ENCODE measurements at regions not wholly inside any gene's neighbourhood (a gene's known extent, or its start where the extent isn't known, plus 50 kb on each side); places are given as distances from the start of the nearest gene placed in this dataset.

- TF ChIP-seq NFAT5 (CRISPR knock-in tag; IDR thresholded peaks at IDR 0.05) (no peak), SSRP1 (CRISPR knock-in tag; IDR thresholded peaks at IDR 0.05) (no peak), ZNF317 (CRISPR knock-in tag; IDR thresholded peaks at IDR 0.05) (no peak), MATR3 (CRISPR knock-in tag; IDR thresholded peaks at IDR 0.05) (no peak), CCAR2 (optimal IDR thresholded peaks at IDR 0.05; ENCODE audit: low read depth, low read length) (no peak), RFX5 (IDR thresholded peaks at IDR 0.05; ENCODE audit: low read depth, low read length) (no peak), PHF5A (CRISPR knock-in tag; IDR thresholded peaks at IDR 0.05; ENCODE audit: low read depth, unreplicated experiment) (no peak), ZNF549 (CRISPR knock-in tag; IDR thresholded peaks at IDR 0.05) (no peak)
Measured at GRCh38 chr15:39331584-39331983, 249.3 kb upstream of the THBS1 start (continued).

- Histone ChIP-seq H3K36me3 (replicated peaks in 1 of 2; ENCODE audit: control insufficient read depth in 1 of 2, insufficient read depth in 2 of 2, low read length in 2 of 2) (no peaks in the 10 kb centered on the region), H3K4me1 (ENCODE audit: insufficient read depth, low read length) (peaks cover 23% of the 10 kb centered on the region), H3K27me3 (ENCODE audit: control insufficient read depth in 1 of 2, insufficient read depth in 2 of 2, low read length in 2 of 2) (no peaks in the 10 kb centered on the region), H4K20me1 (ENCODE audit: insufficient read depth, low read length) (no peaks in the 10 kb centered on the region), H3K79me2 (ENCODE audit: insufficient read depth, low read length) (no peaks in the 10 kb centered on the region), H3K9ac (ENCODE audit: insufficient read depth, low read depth, low read length) (no peak overlapping the region), H3K4me2 (ENCODE audit: low read depth, low read length) (no peak overlapping the region), H3K4me3 (replicated peaks in 1 of 3; ENCODE audit: insufficient read depth in 1 of 3, low read depth in 2 of 3, low read length in 3 of 3) (no peak overlapping the region), H3K27ac (ENCODE audit: extremely low read length, insufficient read depth, low read length) (no peak overlapping the region), H3K9me3 (ENCODE audit: low read length) (no peaks in the 10 kb centered on the region), H2AFZ (ENCODE audit: low read length) (no peak overlapping the region)
- in situ Hi-C loops (cut with HindIII; ENCODE audit: extremely low pct_ligation_motif_present, low pct_unique_long_range_greater_than_20kb) = no loop called here
- ATAC-seq = no peak
- ChIA-PET POLR2A (no interaction called here), CTCF (ENCODE audit: low intra/inter-chr PET ratio, low total read pairs) (no interaction called here)
- intact Hi-C loops (cut with micrococcal nuclease; ENCODE audit: unreplicated experiment) = no loop called here
- FAIRE-seq = no peak
- no TSS peak for BruUV-seq (replicated peaks)
- DNase-seq (ENCODE audit: low spot score) = no peak
- WGBS (ENCODE audit: low lambda C conversion rate) = 14% methylated on average over 5 of the region's 5 CpGs
- TF ChIP-seq KDM5A (IDR thresholded peaks at IDR 0.05; ENCODE audit: borderline replicate concordance, low read length) (no peak), CSRNP1 (CRISPR knock-in tag; IDR thresholded peaks at IDR 0.05) (no peak), TRAFD1 (CRISPR knock-in tag; IDR thresholded peaks at IDR 0.05; ENCODE audit: borderline replicate concordance) (no peak), CEBPB (IDR thresholded peaks at IDR 0.05; ENCODE audit: borderline replicate concordance, low read depth, low read length) (no peak), CENPBD1 (CRISPR knock-in tag; IDR thresholded peaks at IDR 0.05; ENCODE audit: borderline replicate concordance, low read depth) (no peak), ZNF720 (CRISPR knock-in tag; IDR thresholded peaks at IDR 0.05) (no peak), LCORL (IDR thresholded peaks at IDR 0.05) (no peak), LCORL (CRISPR knock-in tag; IDR thresholded peaks at IDR 0.05) (no peak), ZNF207 (IDR thresholded peaks at IDR 0.05; ENCODE audit: borderline replicate concordance) (no peak)
Measured at GRCh38 chr15:39332846-39333245, 248.0 kb upstream of the THBS1 start.
